ENCODE measurements at regions not wholly inside any gene's neighbourhood (a gene's known extent, or its start where the extent isn't known, plus 50 kb on each side); places are given as distances from the start of the nearest gene placed in this dataset.

- ChIA-PET POLR2A (ENCODE audit: low non-redundant PET) (no interaction called here), CTCF (no interaction called here)
- DNase-seq (ENCODE audit: low spot score) = no peak
Measured at GRCh38 chr14:40760704-40761103, 846.0 kb upstream of the LRFN5 start.

GRCh38 chr14:40758076-40758475, 848.6 kb upstream of the LRFN5 start:
- TF ChIP-seq CTCF (conservative IDR thresholded peaks at IDR 0.05; ENCODE audit: low read depth) = no peak
- CTCF ChIA-PET = no interaction called here
- DNase-seq (ENCODE audit: low spot score) = no peak
- POLR2A ChIA-PET (ENCODE audit: low non-redundant PET) = no interaction called here
- H3K27ac ChIP-seq = no peak overlapping the region

More at GRCh38 chr14:40760704-40761103, 846.0 kb upstream of the LRFN5 start:
- no peak for TF ChIP-seq CTCF (conservative IDR thresholded peaks at IDR 0.05; ENCODE audit: low read depth)
- H3K27ac ChIP-seq = no peak overlapping the region

- DNase-seq (ENCODE audit: low spot score) = no peak
- no peak overlapping the region for H3K27ac ChIP-seq
- POLR2A ChIA-PET (ENCODE audit: low non-redundant PET) = no interaction called here
- TF ChIP-seq CTCF (conservative IDR thresholded peaks at IDR 0.05; ENCODE audit: low read depth) = no peak
- CTCF ChIA-PET = no interaction called here
Measured at GRCh38 chr14:40757376-40757950, 849.2 kb upstream of the LRFN5 start.

GRCh38 chr14:40733206-40733605, 873.5 kb upstream of the LRFN5 start:
- ChIA-PET CTCF (no interaction called here), POLR2A (ENCODE audit: low non-redundant PET) (no interaction called here)
- H3K27ac ChIP-seq = no peak overlapping the region
- DNase-seq (ENCODE audit: low spot score) = no peak
- TF ChIP-seq CTCF (conservative IDR thresholded peaks at IDR 0.05; ENCODE audit: low read depth) = no peak

- ChIA-PET POLR2A (ENCODE audit: low non-redundant PET) (no interaction called here), CTCF (no interaction called here)
- no peak for TF ChIP-seq CTCF (conservative IDR thresholded peaks at IDR 0.05; ENCODE audit: low read depth)
- H3K27ac ChIP-seq = no peak overlapping the region
- DNase-seq (ENCODE audit: low spot score) = no peak
Measured at GRCh38 chr14:40727107-40727506, 879.6 kb upstream of the LRFN5 start.

- TF ChIP-seq CTCF (conservative IDR thresholded peaks at IDR 0.05; ENCODE audit: low read depth) = no peak
- ChIA-PET CTCF (no interaction called here), POLR2A (ENCODE audit: low non-redundant PET) (no interaction called here)
- no peak for DNase-seq (ENCODE audit: low spot score)
- H3K27ac ChIP-seq = no peak overlapping the region
Measured at GRCh38 chr14:40713387-40713786, 893.3 kb upstream of the LRFN5 start.

- ChIA-PET POLR2A (ENCODE audit: low non-redundant PET) (no interaction called here), CTCF (no interaction called here)
- no peak for TF ChIP-seq CTCF (conservative IDR thresholded peaks at IDR 0.05; ENCODE audit: low read depth)
- DNase-seq (ENCODE audit: low spot score) = peak; percentile 2
- no peak overlapping the region for H3K27ac ChIP-seq
Measured at GRCh38 chr14:40697231-40697630, 909.4 kb upstream of the LRFN5 start.

All from RWPE1 (cell line).